ENCODE measurements at regions not wholly inside any gene's neighbourhood (a gene's known extent, or its start where the extent isn't known, plus 50 kb on each side); places are given as distances from the start of the nearest gene placed in this dataset.
"Not testable (repeated sequence)": the region's sequence is repeated elsewhere in the genome, so short reads cannot be mapped to it uniquely, and the experiment has no call there.

GRCh38 chr16:60611844-60612243 lies 1424.4 kb downstream of the CDH8 start:
- Histone ChIP-seq H3K36me3 (ENCODE audit: control insufficient read depth in 4 of 4, insufficient read depth in 3 of 4, low read depth in 1 of 4, low read length in 3 of 4) (no peaks in the 10 kb centered on the region), H3K27ac (ENCODE audit: low read depth in 1 of 2, low read length in 2 of 2) (no peak overlapping the region), H3K4me1 (ENCODE audit: control insufficient read depth in 4 of 4, insufficient read depth in 4 of 4, low read length in 3 of 4) (no peaks in the 10 kb centered on the region), H3K27me3 (ENCODE audit: control insufficient read depth in 4 of 4, insufficient read depth in 4 of 4, low read length in 3 of 4) (no peaks in the 10 kb centered on the region), H3K9me3 (ENCODE audit: control insufficient read depth in 4 of 4, low read length in 3 of 4) (no peaks in the 10 kb centered on the region), H3K9ac (ENCODE audit: low read depth in 1 of 2, low read length in 2 of 2) (no peak overlapping the region), H3K4me3 (ENCODE audit: low read depth in 1 of 3, low read length in 3 of 3) (no peak overlapping the region)
- no peak for DNase-seq (ENCODE audit: low spot score)
- TF ChIP-seq RAD21 (IDR thresholded peaks at IDR 0.05) (no peak), RXRA (IDR thresholded peaks at IDR 0.05) (no peak), NR2F2 (IDR thresholded peaks at IDR 0.05) (no peak)

GRCh38 chr16:60608971-60609370 lies 1427.3 kb downstream of the CDH8 start:
- no peak overlapping the region for H3K4me3 ChIP-seq (ENCODE audit: low read depth in 1 of 3, low read length in 3 of 3)
- WGBS = 73% methylated on average over 2 of the region's 2 CpGs
- DNase-seq (ENCODE audit: low spot score) = no peak
- no peaks in the 10 kb centered on the region for H3K9me3 ChIP-seq (ENCODE audit: control insufficient read depth in 4 of 4, low read length in 3 of 4)
- H3K4me1 ChIP-seq (ENCODE audit: control insufficient read depth in 4 of 4, insufficient read depth in 4 of 4, low read length in 3 of 4) = no peaks in the 10 kb centered on the region
- H3K27ac ChIP-seq (ENCODE audit: low read depth in 1 of 2, low read length in 2 of 2) = no peak overlapping the region
- H3K27me3 ChIP-seq (ENCODE audit: control insufficient read depth in 4 of 4, insufficient read depth in 4 of 4, low read length in 3 of 4) = no peaks in the 10 kb centered on the region
- H3K36me3 ChIP-seq (ENCODE audit: control insufficient read depth in 4 of 4, insufficient read depth in 3 of 4, low read depth in 1 of 4, low read length in 3 of 4) = no peaks in the 10 kb centered on the region
- H3K9ac ChIP-seq (ENCODE audit: low read depth in 1 of 2, low read length in 2 of 2) = no peak overlapping the region
- TF ChIP-seq, protein P1, sequence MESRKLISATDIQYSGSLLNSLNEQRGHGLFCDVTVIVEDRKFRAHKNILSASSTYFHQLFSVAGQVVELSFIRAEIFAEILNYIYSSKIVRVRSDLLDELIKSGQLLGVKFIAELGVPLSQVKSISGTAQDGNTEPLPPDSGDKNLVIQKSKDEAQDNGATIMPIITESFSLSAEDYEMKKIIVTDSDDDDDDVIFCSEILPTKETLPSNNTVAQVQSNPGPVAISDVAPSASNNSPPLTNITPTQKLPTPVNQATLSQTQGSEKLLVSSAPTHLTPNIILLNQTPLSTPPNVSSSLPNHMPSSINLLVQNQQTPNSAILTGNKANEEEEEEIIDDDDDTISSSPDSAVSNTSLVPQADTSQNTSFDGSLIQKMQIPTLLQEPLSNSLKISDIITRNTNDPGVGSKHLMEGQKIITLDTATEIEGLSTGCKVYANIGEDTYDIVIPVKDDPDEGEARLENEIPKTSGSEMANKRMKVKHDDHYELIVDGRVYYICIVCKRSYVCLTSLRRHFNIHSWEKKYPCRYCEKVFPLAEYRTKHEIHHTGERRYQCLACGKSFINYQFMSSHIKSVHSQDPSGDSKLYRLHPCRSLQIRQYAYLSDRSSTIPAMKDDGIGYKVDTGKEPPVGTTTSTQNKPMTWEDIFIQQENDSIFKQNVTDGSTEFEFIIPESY (IDR thresholded peaks at IDR 0.05) = no peak

- not testable (repeated sequence) for DNase-seq (ENCODE audit: low spot score); H3K9me3 ChIP-seq (ENCODE audit: control insufficient read depth in 4 of 4, low read length in 3 of 4); H3K4me1 ChIP-seq (ENCODE audit: control insufficient read depth in 4 of 4, insufficient read depth in 4 of 4, low read length in 3 of 4); H3K9ac ChIP-seq (ENCODE audit: low read depth in 1 of 2, low read length in 2 of 2); H3K36me3 ChIP-seq (ENCODE audit: control insufficient read depth in 4 of 4, insufficient read depth in 3 of 4, low read depth in 1 of 4, low read length in 3 of 4); H3K27ac ChIP-seq (ENCODE audit: low read depth in 1 of 2, low read length in 2 of 2); H3K27me3 ChIP-seq (ENCODE audit: control insufficient read depth in 4 of 4, insufficient read depth in 4 of 4, low read length in 3 of 4); H3K4me3 ChIP-seq (ENCODE audit: low read depth in 1 of 3, low read length in 3 of 3)
- 82% methylated on average over 3 of the region's 3 CpGs for WGBS
Measured at GRCh38 chr16:60605652-60606051, 1430.6 kb downstream of the CDH8 start.

- no peak overlapping the region for H3K27ac ChIP-seq (ENCODE audit: low read depth in 1 of 2, low read length in 2 of 2)
- no peaks in the 10 kb centered on the region for H3K36me3 ChIP-seq (ENCODE audit: control insufficient read depth in 4 of 4, insufficient read depth in 3 of 4, low read depth in 1 of 4, low read length in 3 of 4)
- no peaks in the 10 kb centered on the region for H3K9me3 ChIP-seq (ENCODE audit: control insufficient read depth in 4 of 4, low read length in 3 of 4)
- no peaks in the 10 kb centered on the region for H3K4me1 ChIP-seq (ENCODE audit: control insufficient read depth in 4 of 4, insufficient read depth in 4 of 4, low read length in 3 of 4)
- H3K4me3 ChIP-seq (ENCODE audit: low read depth in 1 of 3, low read length in 3 of 3) = no peak overlapping the region
- DNase-seq (ENCODE audit: low spot score) = no peak
- WGBS = 63% methylated on average over 3 of the region's 3 CpGs
- H3K27me3 ChIP-seq (ENCODE audit: control insufficient read depth in 4 of 4, insufficient read depth in 4 of 4, low read length in 3 of 4) = no peaks in the 10 kb centered on the region
- no peak overlapping the region for H3K9ac ChIP-seq (ENCODE audit: low read depth in 1 of 2, low read length in 2 of 2)
- TF ChIP-seq HNF4A (conservative IDR thresholded peaks at IDR 0.05) = no peak
- TF ChIP-seq, protein P1 (IDR thresholded peaks at IDR 0.05) = no peak
- no peak for TF ChIP-seq YY1 (IDR thresholded peaks at IDR 0.05)
- TF ChIP-seq, protein P2, sequence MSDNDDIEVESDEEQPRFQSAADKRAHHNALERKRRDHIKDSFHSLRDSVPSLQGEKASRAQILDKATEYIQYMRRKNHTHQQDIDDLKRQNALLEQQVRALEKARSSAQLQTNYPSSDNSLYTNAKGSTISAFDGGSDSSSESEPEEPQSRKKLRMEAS (IDR thresholded peaks at IDR 0.05) = no peak
- no peak for TF ChIP-seq RAD21 (IDR thresholded peaks at IDR 0.05)
- TF ChIP-seq JUND (IDR thresholded peaks at IDR 0.05) = no peak
- TF ChIP-seq TAF1 (conservative IDR thresholded peaks at IDR 0.05) = no peak
- TF ChIP-seq ATF3 (IDR thresholded peaks at IDR 0.05) = no peak
- TF ChIP-seq RXRA (IDR thresholded peaks at IDR 0.05) = no peak
- no peak for TF ChIP-seq FOXA1 (IDR thresholded peaks at IDR 0.05)
- TF ChIP-seq EGR1 (IDR thresholded peaks at IDR 0.05; ENCODE audit: low read depth in 2 of 2) = no peak
- TF ChIP-seq NR2F2 (IDR thresholded peaks at IDR 0.05) = no peak
- no peak for TF ChIP-seq SP1 (IDR thresholded peaks at IDR 0.05)
- TF ChIP-seq, protein P3, sequence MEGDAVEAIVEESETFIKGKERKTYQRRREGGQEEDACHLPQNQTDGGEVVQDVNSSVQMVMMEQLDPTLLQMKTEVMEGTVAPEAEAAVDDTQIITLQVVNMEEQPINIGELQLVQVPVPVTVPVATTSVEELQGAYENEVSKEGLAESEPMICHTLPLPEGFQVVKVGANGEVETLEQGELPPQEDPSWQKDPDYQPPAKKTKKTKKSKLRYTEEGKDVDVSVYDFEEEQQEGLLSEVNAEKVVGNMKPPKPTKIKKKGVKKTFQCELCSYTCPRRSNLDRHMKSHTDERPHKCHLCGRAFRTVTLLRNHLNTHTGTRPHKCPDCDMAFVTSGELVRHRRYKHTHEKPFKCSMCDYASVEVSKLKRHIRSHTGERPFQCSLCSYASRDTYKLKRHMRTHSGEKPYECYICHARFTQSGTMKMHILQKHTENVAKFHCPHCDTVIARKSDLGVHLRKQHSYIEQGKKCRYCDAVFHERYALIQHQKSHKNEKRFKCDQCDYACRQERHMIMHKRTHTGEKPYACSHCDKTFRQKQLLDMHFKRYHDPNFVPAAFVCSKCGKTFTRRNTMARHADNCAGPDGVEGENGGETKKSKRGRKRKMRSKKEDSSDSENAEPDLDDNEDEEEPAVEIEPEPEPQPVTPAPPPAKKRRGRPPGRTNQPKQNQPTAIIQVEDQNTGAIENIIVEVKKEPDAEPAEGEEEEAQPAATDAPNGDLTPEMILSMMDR (IDR thresholded peaks at IDR 0.05; ENCODE audit: low read depth, low read length, missing input control) = no peak
- TF ChIP-seq HNF4G (IDR thresholded peaks at IDR 0.05) = no peak
Measured at GRCh38 chr16:60605176-60605575, 1431.1 kb downstream of the CDH8 start.

Data from liver (tissue), 8 donors.